PC-3 (cell line): ENCODE measurements at regions not wholly inside any gene's neighbourhood (a gene's known extent, or its start where the extent isn't known, plus 50 kb on each side); places are given as distances from the start of the nearest gene placed in this dataset.

ENCODE experiments used
- ATAC-seq: fragments of 200-7000 bp; cut with Tn5 transposase; 2 replicates; pipeline ENCODE4 v1.9.1; 2020; ENCODE audit warnings: mild to moderate bottlenecking, moderate library complexity
- BruUV-seq: library from RNA; stranded (reverse); fragments of 400-500 nt; replicated peaks from 2 replicates; lab custom pipeline; 2021; lab: Mats Ljungman, UMichigan
- CTCF ChIA-PET: fragments of 300-600 bp; sonication (Branson Sonifier 250); formaldehyde crosslinking; loops from one replicate; lab custom pipeline; 2022; ENCODE audit warnings: antibody characterized with exemption; lab: Charles Lee
- POLR2A ChIA-PET: fragments of 300-600 bp; sonication (Branson Sonifier 250); formaldehyde crosslinking; loops from one replicate; lab custom pipeline; 2022; ENCODE audit warnings: antibody characterized with exemption; ENCODE audit not compliant: unreplicated experiment; lab: Charles Lee
- DNase-seq: peaks from one replicate; pipeline ENCODE4 v3.0.0-alpha.2; 2015
- H2AFZ ChIP-seq: fragments of 300-600 bp; sonication (generic); 2 replicates; pipeline ENCODE4 v1.6.0; 2016; ENCODE audit warnings: antibody characterized with exemption, low read length
- H3F3A ChIP-seq: fragments of 300-600 bp; sonication (generic); one replicate; pipeline ENCODE4 v1.6.0; 2017; ENCODE audit warnings: antibody characterized with exemption, low read length, control low read depth, mild to moderate bottlenecking; ENCODE audit not compliant: unreplicated experiment
- H3K27ac ChIP-seq: fragments of 300-600 bp; sonication (generic); 2 replicates; pipeline ENCODE4 v1.5.1; 2016; ENCODE audit warnings: mild to moderate bottlenecking, low read length
- H3K27me3 ChIP-seq: fragments of 300-600 bp; sonication (generic); 2 replicates; pipeline ENCODE4 v1.6.1; 2016; ENCODE audit warnings: low read length, mixed read lengths
- H3K36me3 ChIP-seq: fragments of 300-600 bp; sonication (generic); 2 replicates; pipeline ENCODE4 v1.6.1; 2016; ENCODE audit warnings: low read depth, mixed run types, low read length, mixed read lengths
- H3K4me1 ChIP-seq: fragments of 300-600 bp; sonication (generic); 2 replicates; pipeline ENCODE4 v1.5.1; 2016; ENCODE audit warnings: low read length; ENCODE audit not compliant: insufficient read depth
- H3K4me2 ChIP-seq: fragments of 300-600 bp; sonication (generic); 2 replicates; pipeline ENCODE4 v1.6.0; 2016; ENCODE audit warnings: low read length
- H3K4me3 ChIP-seq: fragments of 300-600 bp; sonication (generic); 2 replicates; pipeline ENCODE4 v1.5.1; 2016; ENCODE audit warnings: mild to moderate bottlenecking, low read length, mixed read lengths
- H3K79me2 ChIP-seq: fragments of 300-600 bp; sonication (generic); 2 replicates; pipeline ENCODE4 v1.6.1; 2017; ENCODE audit warnings: low read length, mixed read lengths
- H3K9ac ChIP-seq: fragments of 300-600 bp; sonication (generic); 2 replicates; pipeline ENCODE4 v1.6.0; 2016; ENCODE audit warnings: mild to moderate bottlenecking, low read length
- H3K9me2 ChIP-seq: fragments of 300-600 bp; sonication (generic); replicated peaks from 2 replicates; pipeline ENCODE4 v1.6.1; 2016; ENCODE audit warnings: mixed run types, low read length, mixed read lengths
- H3K9me3 ChIP-seq: fragments of 300-600 bp; sonication (generic); 2 replicates; pipeline ENCODE4 v1.6.1; 2016; ENCODE audit warnings: low read length, mixed read lengths
- H4K20me1 ChIP-seq: fragments of 300-600 bp; sonication (generic); 2 replicates; pipeline ENCODE4 v1.6.1; 2016; ENCODE audit warnings: low read length, mixed read lengths
- CTCF ChIP-seq: fragments of 300-600 bp; sonication (generic); conservative IDR thresholded peaks from 2 replicates; pipeline ENCODE4 v1.5.1; 2017; ENCODE audit warnings: antibody characterized with exemption, low read depth, mild to moderate bottlenecking, low read length
- EZH2 ChIP-seq: fragments of 300-600 bp; sonication (generic); IDR thresholded peaks from one replicate; pipeline ENCODE4 v1.6.1; 2017; ENCODE audit warnings: antibody characterized with exemption, mild to moderate bottlenecking, low read length; ENCODE audit not compliant: unreplicated experiment
- EZH2phosphoT487 ChIP-seq: fragments of 300-600 bp; sonication (generic); IDR thresholded peaks from 2 replicates; pipeline ENCODE4 v1.6.1; 2018; ENCODE audit warnings: mild to moderate bottlenecking, antibody characterized with exemption, low read length, borderline replicate concordance
- intact Hi-C: fragments of 100-400 bp; cut with micrococcal nuclease; formaldehyde crosslinking; loops from 2 replicates; pipeline ENCODE4 v1.9.0; 2023

GRCh38 chr2:4416431-4416830 is 713.1 kb downstream of the DCDC2C start:
- H3K4me3 ChIP-seq, result no peak overlapping the region
- no peak overlapping the region for H3K4me2 ChIP-seq
- H3K9me3 ChIP-seq, result 0 out of 2 replicates have a peak, but pooled peaks cover 3% of the 10 kb centered on the region
- no peak overlapping the region for H3K9ac ChIP-seq
- no peak for TF ChIP-seq EZH2
- no peak for TF ChIP-seq CTCF
- no peak for TF ChIP-seq EZH2phosphoT487
- H3K27ac ChIP-seq, result no peak overlapping the region
- ChIA-PET CTCF (no interaction called here), POLR2A (no interaction called here)
- no peaks in the 10 kb centered on the region for H3K27me3 ChIP-seq
- H3K36me3 ChIP-seq, result no peaks in the 10 kb centered on the region
- H3K4me1 ChIP-seq, result no peaks in the 10 kb centered on the region
- H3K9me2 ChIP-seq, result no peaks in the 10 kb centered on the region
- no peaks in the 10 kb centered on the region for H4K20me1 ChIP-seq
- no peak for DNase-seq
- intact Hi-C loops, result no loop called here
- no peak for ATAC-seq
- BruUV-seq, result no TSS peak
- no peaks in the 10 kb centered on the region for H3K79me2 ChIP-seq
- no peak overlapping the region for H2AFZ ChIP-seq
- H3F3A ChIP-seq, result no peaks in the 10 kb centered on the region

GRCh38 chr2:4417771-4418170 is 714.4 kb downstream of the DCDC2C start:
- no TSS peak for BruUV-seq
- DNase-seq (no peak), ATAC-seq (no peak)
- POLR2A ChIA-PET, result no interaction called here
- Histone ChIP-seq H3K79me2 (no peaks in the 10 kb centered on the region), H3K9me2 (no peaks in the 10 kb centered on the region), H3K9me3 (0 out of 2 replicates have a peak, but pooled peaks cover 3% of the 10 kb centered on the region), H3K4me1 (no peaks in the 10 kb centered on the region), H3K36me3 (no peaks in the 10 kb centered on the region), H3K9ac (no peak overlapping the region), H2AFZ (no peak overlapping the region), H3K4me2 (no peak overlapping the region), H3K27me3 (no peaks in the 10 kb centered on the region), H3K27ac (no peak overlapping the region), H3F3A (no peaks in the 10 kb centered on the region), H3K4me3 (no peak overlapping the region), H4K20me1 (no peaks in the 10 kb centered on the region)
- CTCF ChIA-PET, result no interaction called here
- TF ChIP-seq EZH2 (no peak), EZH2phosphoT487 (no peak)
- intact Hi-C loops, result no loop called here

GRCh38 chr2:4420032-4420431 is 716.7 kb downstream of the DCDC2C start:
- H2AFZ ChIP-seq, result no peak overlapping the region
- intact Hi-C loops, result no loop called here
- CTCF ChIA-PET, result no interaction called here

More at GRCh38 chr2:4420032-4420431, 716.7 kb downstream of the DCDC2C start:
- no TSS peak for BruUV-seq
- Histone ChIP-seq H3K4me3 (no peak overlapping the region), H3F3A (no peaks in the 10 kb centered on the region), H3K9me2 (no peaks in the 10 kb centered on the region), H3K4me2 (no peak overlapping the region), H3K9me3 (no peaks in the 10 kb centered on the region), H4K20me1 (no peaks in the 10 kb centered on the region), H3K9ac (no peak overlapping the region), H3K36me3 (no peaks in the 10 kb centered on the region), H3K27me3 (no peaks in the 10 kb centered on the region), H3K27ac (no peak overlapping the region), H3K79me2 (no peaks in the 10 kb centered on the region), H3K4me1 (no peaks in the 10 kb centered on the region)
- ATAC-seq (no peak), DNase-seq (no peak)
- POLR2A ChIA-PET, result no interaction called here
- TF ChIP-seq CTCF (no peak), EZH2 (no peak), EZH2phosphoT487 (no peak)
